Endothelial cell of umbilical vein (primary cell): ENCODE measurements at regions not wholly inside any gene's neighbourhood (a gene's known extent, or its start where the extent isn't known, plus 50 kb on each side); places are given as distances from the start of the nearest gene placed in this dataset.

Experiments
- BruUV-seq: library from RNA; stranded (reverse); fragments of 400-500 nt; replicated peaks from 2 replicates; lab custom pipeline; 2021; lab: Mats Ljungman, UMichigan
- CTCF ChIA-PET: fragments of 300-600, 350-600 bp; sonication (Branson Sonifier 250); formaldehyde crosslinking; loops from one replicate; lab custom pipeline; 2021; ENCODE audit warnings: antibody characterized with exemption, inconsistent platforms; lab: Charles Lee
- POLR2A ChIA-PET: fragments of 300-600, 350-600 bp; sonication (Branson Sonifier 250); formaldehyde crosslinking; loops from one replicate; lab custom pipeline; 2021; ENCODE audit warnings: antibody characterized with exemption, inconsistent platforms; lab: Charles Lee
- DNase-seq: peaks from one replicate; pipeline ENCODE4 v3.0.0-alpha.2; 2011; ENCODE audit warnings: low read depth, low spot score
- FAIRE-seq: peaks from 2 replicates; lab custom pipeline; 2011; peaks lifted over from hg19 to GRCh38; lab: Jason Lieb, UNC
- H2AFZ ChIP-seq: 2 replicates; pipeline ENCODE4 v1.6.0; 2012; ENCODE audit warnings: low read depth, low read length, control low read depth, inconsistent platforms
- H3K27ac ChIP-seq: 2 replicates; pipeline ENCODE4 v1.5.1; 2011; ENCODE audit warnings: low read depth, mild to moderate bottlenecking, control low read depth, low read length, moderate library complexity; ENCODE audit not compliant: insufficient read depth
- H3K27me3 ChIP-seq, 2 experiments: 2 replicates each; pipeline versions ENCODE4 v1.6.0 to v1.6.1; 2011; ENCODE audit warnings: low read length in 2 of 2, mixed read lengths in 1 of 2; ENCODE audit not compliant: control insufficient read depth in 2 of 2, insufficient read depth in 2 of 2
- H3K36me3 ChIP-seq, 2 experiments: 2 replicates in 1 of 2; 3 replicates in 1 of 2; pipeline ENCODE4 v1.5.1; 2011; ENCODE audit warnings: low read length in 2 of 2, mild to moderate bottlenecking in 1 of 2, moderate library complexity in 1 of 2; ENCODE audit not compliant: control insufficient read depth in 2 of 2, insufficient read depth in 2 of 2; ENCODE audit errors: extremely low read depth in 1 of 2
- H3K4me1 ChIP-seq: 3 replicates; pipeline ENCODE4 v1.5.1; 2011; ENCODE audit warnings: mild to moderate bottlenecking, low read length; ENCODE audit not compliant: control insufficient read depth, insufficient read depth; ENCODE audit errors: extremely low read depth
- H3K4me2 ChIP-seq: 2 replicates; pipeline ENCODE4 v1.6.1; 2011; ENCODE audit warnings: low read length, control low read depth, mixed read lengths; ENCODE audit not compliant: insufficient read depth
- H3K4me3 ChIP-seq, 3 experiments: fragments of 200-600 bp in 1 of 3; sonication (generic), shearing (Covaris generic) in 1 of 3; replicated peaks in 1 of 3; 2 replicates each; pipeline ENCODE4 v1.5.1; 2011 to 2016; ENCODE audit warnings: control low read depth in 3 of 3, low read length in 3 of 3, mild to moderate bottlenecking in 2 of 3, inconsistent platforms in 1 of 3, low read depth in 1 of 3, moderate library complexity in 1 of 3; ENCODE audit not compliant: insufficient read depth in 1 of 3
- H3K79me2 ChIP-seq: 2 replicates; pipeline ENCODE4 v1.6.0; 2012; ENCODE audit warnings: low read length, inconsistent platforms; ENCODE audit not compliant: control insufficient read depth, insufficient read depth
- H3K9ac ChIP-seq: replicated peaks from 2 replicates; pipeline ENCODE3; 2011; ENCODE audit warnings: low read length, control low read depth; ENCODE audit not compliant: insufficient read depth; ENCODE audit errors: extremely low read depth
- H3K9me1 ChIP-seq: replicated peaks from 3 replicates; pipeline ENCODE4 v1.6.0; 2011; ENCODE audit warnings: mild to moderate bottlenecking, low read length; ENCODE audit not compliant: control insufficient read depth, insufficient read depth; ENCODE audit errors: extremely low read depth
- H3K9me3 ChIP-seq: replicated peaks from 2 replicates; pipeline ENCODE4 v1.5.1; 2012; ENCODE audit warnings: low read length, inconsistent platforms; ENCODE audit not compliant: control insufficient read depth, insufficient read depth
- H4K20me1 ChIP-seq: replicated peaks from 2 replicates; pipeline ENCODE3; 2011; ENCODE audit warnings: mild to moderate bottlenecking, low read length; ENCODE audit not compliant: control insufficient read depth, insufficient read depth; ENCODE audit errors: extremely low read depth
- EZH2 ChIP-seq: IDR thresholded peaks from 2 replicates; pipeline ENCODE4 v1.6.1; 2012; ENCODE audit warnings: borderline replicate concordance, low read depth, mild to moderate bottlenecking, moderate library complexity, low read length, inconsistent platforms; ENCODE audit not compliant: severe bottlenecking
- FOS ChIP-seq: IDR thresholded peaks from 2 replicates; pipeline ENCODE4 v1.6.1; 2011; ENCODE audit warnings: mild to moderate bottlenecking, low read length, moderate library complexity, borderline replicate concordance; ENCODE audit not compliant: insufficient read depth
- GATA2 ChIP-seq: IDR thresholded peaks from 2 replicates; pipeline ENCODE4 v1.7.0; 2011; ENCODE audit warnings: low read depth, mild to moderate bottlenecking, moderate library complexity, mixed read lengths, low read length; ENCODE audit not compliant: insufficient read length, insufficient read depth
- JUN ChIP-seq: IDR thresholded peaks from 2 replicates; pipeline ENCODE4 v1.6.1; 2011; ENCODE audit warnings: borderline replicate concordance, low read depth; ENCODE audit not compliant: insufficient read length, insufficient read depth
- MYC ChIP-seq: IDR thresholded peaks from one replicate; pipeline ENCODE4 v1.6.1; 2011; ENCODE audit warnings: mild to moderate bottlenecking, low read depth, low read length
- POLR2A ChIP-seq: IDR thresholded peaks from 2 replicates; pipeline ENCODE4 v1.6.1; 2012; ENCODE audit warnings: low read depth, mild to moderate bottlenecking, control low read depth, low read length
- POLR2AphosphoS5 ChIP-seq: IDR thresholded peaks from 2 replicates; pipeline ENCODE4 v1.6.1; 2012; ENCODE audit warnings: low read depth, mild to moderate bottlenecking, control low read depth, low read length, moderate library complexity; ENCODE audit not compliant: insufficient read depth
- dilution Hi-C: fragments of 300-500 bp; cut with MboI; formaldehyde crosslinking; loops from one replicate; pipeline ENCODE4 v1.15.0; 2019; ENCODE audit warnings: low sequenced_read_pairs; ENCODE audit not compliant: extremely low pct_ligation_motif_present
- intact Hi-C: fragments of 100-400 bp; cut with micrococcal nuclease; formaldehyde crosslinking; loops from one replicate; pipeline ENCODE4 v1.10.0; 2022
- TF ChIP-seq, protein P1 (sequence below), 2 donors: IDR thresholded peaks; 1 replicate in 1 of 2; 2 replicates in 1 of 2; pipeline ENCODE4 v1.5.1; 2011; ENCODE audit warnings: low read length in 2 of 2, mild to moderate bottlenecking in 2 of 2, moderate library complexity in 2 of 2, control low read depth in 1 of 2, inconsistent platforms in 1 of 2, low read depth in 1 of 2; ENCODE audit not compliant: insufficient read depth in 1 of 2; ENCODE audit errors: extremely low read depth in 1 of 2
- TF ChIP-seq, protein P2 (sequence below): IDR thresholded peaks from 2 replicates; pipeline ENCODE4 v1.6.1; 2011; ENCODE audit not compliant: insufficient read depth, insufficient read length

DNA sequence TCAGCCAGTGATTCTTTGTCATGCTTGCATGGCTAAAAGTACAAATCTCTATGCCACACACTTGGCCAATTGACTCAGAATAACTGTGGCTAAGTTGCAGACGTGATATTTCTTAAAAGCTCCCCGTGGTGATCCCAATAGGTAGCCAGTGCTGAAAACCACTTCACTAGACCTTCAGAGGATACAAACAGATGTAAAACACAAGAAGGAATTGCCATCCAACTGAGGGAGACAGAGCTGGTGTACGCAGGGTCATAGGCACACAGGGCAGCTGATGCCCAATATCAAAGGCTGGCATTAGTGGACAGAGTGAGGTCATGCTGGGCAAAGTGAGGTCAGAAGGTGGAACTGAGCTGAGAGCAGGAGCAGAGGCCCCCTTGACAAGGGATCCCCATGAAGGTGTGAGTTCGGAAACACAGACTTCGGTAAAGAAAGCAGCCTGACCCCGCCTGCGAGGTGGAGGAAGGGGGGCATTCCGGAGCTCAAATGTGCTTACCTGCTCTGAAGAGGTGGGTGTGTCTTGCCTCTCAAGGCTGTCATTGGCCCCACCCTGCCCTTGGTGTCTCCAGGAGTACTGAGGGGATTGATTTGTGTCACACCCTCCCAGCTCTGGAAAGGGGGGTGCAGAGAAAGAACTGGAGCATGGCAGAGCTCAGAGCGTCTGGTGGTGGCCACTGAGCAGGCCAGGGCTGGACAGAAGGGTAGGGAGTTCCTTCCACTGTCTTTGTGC is 344.9 kb upstream of the B3GAT1 start:
- H3K27ac ChIP-seq: no peak overlapping the region
- H3K79me2 ChIP-seq: no peaks in the 10 kb centered on the region
- dilution Hi-C loops (no loop called here), intact Hi-C loops (no loop called here)
- no TSS peak for BruUV-seq
- DNase-seq (no peak), FAIRE-seq (no peak)
- no peak overlapping the region for H2AFZ ChIP-seq
- no peaks in the 10 kb centered on the region for H3K9me1 ChIP-seq
- CTCF ChIA-PET: no interaction called here
- H3K4me2 ChIP-seq: no peak overlapping the region
- no peaks in the 10 kb centered on the region for H3K36me3 ChIP-seq
- H3K27me3 ChIP-seq: no peaks in the 10 kb centered on the region
- no peaks in the 10 kb centered on the region for H4K20me1 ChIP-seq
- H3K4me3 ChIP-seq: no peak overlapping the region
- H3K4me1 ChIP-seq: no peaks in the 10 kb centered on the region
- TF ChIP-seq EZH2 (no peak), GATA2 (no peak), MYC (no peak)
- no peak overlapping the region for H3K9ac ChIP-seq
- POLR2A ChIA-PET: no interaction called here
- no peaks in the 10 kb centered on the region for H3K9me3 ChIP-seq

DNA sequence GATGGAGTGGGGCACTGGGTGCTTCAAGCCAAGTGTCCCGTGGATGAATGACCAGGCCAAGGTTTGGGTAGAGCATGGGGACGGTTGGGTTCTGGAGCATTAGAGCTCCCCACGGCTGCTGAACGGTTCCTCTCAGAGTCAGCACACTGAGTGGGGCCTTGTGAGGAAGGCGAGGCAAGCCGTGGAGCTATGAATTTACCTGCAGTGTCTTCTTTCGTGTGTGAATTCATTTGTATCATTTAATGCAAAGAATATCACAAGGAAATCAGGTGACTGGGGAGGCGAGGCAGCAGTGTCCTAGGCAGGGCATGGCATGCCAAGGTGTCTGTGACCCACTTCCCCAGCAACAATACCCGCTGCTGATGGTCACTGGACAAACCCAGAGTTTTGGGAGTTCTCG is 343.5 kb upstream of the B3GAT1 start:
- TF ChIP-seq FOS (no peak), EZH2 (no peak), POLR2AphosphoS5 (no peak), POLR2A (no peak), MYC (no peak), JUN (no peak), GATA2 (no peak)
- TF ChIP-seq, protein P1, sequence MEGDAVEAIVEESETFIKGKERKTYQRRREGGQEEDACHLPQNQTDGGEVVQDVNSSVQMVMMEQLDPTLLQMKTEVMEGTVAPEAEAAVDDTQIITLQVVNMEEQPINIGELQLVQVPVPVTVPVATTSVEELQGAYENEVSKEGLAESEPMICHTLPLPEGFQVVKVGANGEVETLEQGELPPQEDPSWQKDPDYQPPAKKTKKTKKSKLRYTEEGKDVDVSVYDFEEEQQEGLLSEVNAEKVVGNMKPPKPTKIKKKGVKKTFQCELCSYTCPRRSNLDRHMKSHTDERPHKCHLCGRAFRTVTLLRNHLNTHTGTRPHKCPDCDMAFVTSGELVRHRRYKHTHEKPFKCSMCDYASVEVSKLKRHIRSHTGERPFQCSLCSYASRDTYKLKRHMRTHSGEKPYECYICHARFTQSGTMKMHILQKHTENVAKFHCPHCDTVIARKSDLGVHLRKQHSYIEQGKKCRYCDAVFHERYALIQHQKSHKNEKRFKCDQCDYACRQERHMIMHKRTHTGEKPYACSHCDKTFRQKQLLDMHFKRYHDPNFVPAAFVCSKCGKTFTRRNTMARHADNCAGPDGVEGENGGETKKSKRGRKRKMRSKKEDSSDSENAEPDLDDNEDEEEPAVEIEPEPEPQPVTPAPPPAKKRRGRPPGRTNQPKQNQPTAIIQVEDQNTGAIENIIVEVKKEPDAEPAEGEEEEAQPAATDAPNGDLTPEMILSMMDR (IDR thresholded peaks at IDR 0.05; ENCODE audit: extremely low read depth in 1 of 2, insufficient read depth in 1 of 2, low read depth in 1 of 2, low read length in 2 of 2): no peak
- TF ChIP-seq, protein P2, sequence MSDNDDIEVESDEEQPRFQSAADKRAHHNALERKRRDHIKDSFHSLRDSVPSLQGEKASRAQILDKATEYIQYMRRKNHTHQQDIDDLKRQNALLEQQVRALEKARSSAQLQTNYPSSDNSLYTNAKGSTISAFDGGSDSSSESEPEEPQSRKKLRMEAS: no peak
- H3K4me2 ChIP-seq: no peak overlapping the region
- no TSS peak for BruUV-seq
- no peaks in the 10 kb centered on the region for H3K79me2 ChIP-seq
- H3K27me3 ChIP-seq: no peaks in the 10 kb centered on the region
- dilution Hi-C loops (no loop called here), intact Hi-C loops (no loop called here)
- H3K9me1 ChIP-seq: no peaks in the 10 kb centered on the region
- H3K4me1 ChIP-seq: no peaks in the 10 kb centered on the region
- H3K27ac ChIP-seq: no peak overlapping the region
- no peak overlapping the region for H2AFZ ChIP-seq
- no peaks in the 10 kb centered on the region for H3K9me3 ChIP-seq
- no peak overlapping the region for H3K9ac ChIP-seq
- H4K20me1 ChIP-seq: no peaks in the 10 kb centered on the region
- ChIA-PET POLR2A (no interaction called here), CTCF (no interaction called here)
- DNase-seq: no peak
- H3K36me3 ChIP-seq: no peaks in the 10 kb centered on the region
- H3K4me3 ChIP-seq: no peak overlapping the region
- no peak for FAIRE-seq
